ENCODE measurements at regions not wholly inside any gene's neighbourhood (a gene's known extent, or its start where the extent isn't known, plus 50 kb on each side); places are given as distances from the start of the nearest gene placed in this dataset.

DNA sequence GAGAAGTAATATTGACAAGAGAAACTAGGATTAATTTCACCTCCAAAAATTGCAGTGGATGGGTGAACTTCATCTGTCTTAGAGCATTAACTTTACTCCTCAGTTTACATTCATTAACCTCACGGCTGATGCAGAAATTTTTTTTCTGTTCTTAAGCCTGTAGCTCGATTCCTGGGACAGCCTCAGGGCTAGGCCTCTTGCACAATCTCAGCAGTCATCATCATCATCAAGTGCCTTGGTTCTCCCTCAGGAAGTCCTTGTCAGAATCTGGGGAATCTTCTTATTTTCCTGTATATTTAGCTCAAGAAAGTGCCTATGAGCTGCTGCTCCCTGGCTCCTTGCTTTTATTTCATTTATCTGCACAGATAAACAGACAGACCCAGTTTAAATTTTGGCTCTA, 1272.2 kb upstream of the LRRTM1 start:
- DNase-seq: no peak

GRCh38 chr2:81551040-81551634, 1246.6 kb upstream of the LRRTM1 start:
- DNase-seq: no peak

GRCh38 chr2:81550277-81550676, 1245.7 kb upstream of the LRRTM1 start:
- no peak for DNase-seq

GRCh38 chr2:81549646-81550045, 1245.1 kb upstream of the LRRTM1 start:
- no peak for DNase-seq

- DNase-seq: no peak
Observed at GRCh38 chr2:81545626-81546025, 1241.1 kb upstream of the LRRTM1 start.

- no peak for DNase-seq
Observed at GRCh38 chr2:81542119-81542518, 1237.6 kb upstream of the LRRTM1 start.

DNA sequence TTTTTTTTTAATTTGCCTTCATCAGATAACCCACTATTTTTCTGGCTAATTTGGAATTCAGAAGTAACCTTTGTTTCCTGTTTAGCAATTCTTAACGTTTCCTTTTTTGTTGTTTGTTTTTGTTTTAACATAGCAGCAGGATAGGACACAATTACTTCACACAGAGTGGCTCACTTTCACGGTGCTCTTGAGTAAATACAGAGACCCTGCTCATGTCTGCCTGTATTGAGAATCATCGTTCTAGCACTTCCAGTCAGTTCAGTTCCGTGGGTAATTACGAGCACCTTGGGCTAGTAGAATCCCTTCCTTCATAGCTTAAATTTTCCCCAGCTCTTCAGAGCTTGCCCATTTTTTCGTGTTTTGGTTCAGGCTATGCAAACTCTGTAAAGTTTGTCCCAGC, 1225.4 kb upstream of the LRRTM1 start:
- no peak for DNase-seq

DNA sequence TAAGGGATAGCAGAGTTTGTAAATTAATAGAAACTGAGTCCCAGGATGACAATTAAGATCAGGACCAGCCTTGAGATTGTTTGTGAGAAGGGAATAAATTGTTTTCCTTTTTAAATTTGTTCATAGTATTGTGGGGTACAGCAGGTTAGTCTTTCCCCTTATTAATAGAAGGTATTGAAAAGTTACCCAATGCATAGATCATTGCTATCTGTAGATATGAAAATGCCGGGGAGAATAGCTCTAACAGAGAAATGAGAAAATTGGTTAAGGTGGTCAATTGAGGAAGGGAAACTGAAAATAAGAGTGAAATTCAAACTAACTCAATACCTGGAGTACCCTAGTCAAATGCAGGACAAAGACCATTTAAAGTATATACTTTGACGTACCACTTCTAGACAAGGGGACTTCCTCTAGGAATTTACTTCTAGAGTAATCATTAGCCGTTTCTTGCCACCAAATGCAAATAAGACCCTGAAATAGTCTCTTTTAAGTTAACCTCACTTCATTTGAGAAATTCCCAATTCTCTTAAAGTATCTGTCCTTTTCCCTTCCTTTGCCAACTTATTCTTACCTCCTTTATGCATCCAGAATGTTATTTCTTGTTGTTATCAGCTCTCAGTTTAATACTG, 1224.4 kb upstream of the LRRTM1 start:
- DNase-seq: no peak

- DNase-seq: no peak
Observed at GRCh38 chr2:81523344-81523743, 1218.8 kb upstream of the LRRTM1 start.

DNA sequence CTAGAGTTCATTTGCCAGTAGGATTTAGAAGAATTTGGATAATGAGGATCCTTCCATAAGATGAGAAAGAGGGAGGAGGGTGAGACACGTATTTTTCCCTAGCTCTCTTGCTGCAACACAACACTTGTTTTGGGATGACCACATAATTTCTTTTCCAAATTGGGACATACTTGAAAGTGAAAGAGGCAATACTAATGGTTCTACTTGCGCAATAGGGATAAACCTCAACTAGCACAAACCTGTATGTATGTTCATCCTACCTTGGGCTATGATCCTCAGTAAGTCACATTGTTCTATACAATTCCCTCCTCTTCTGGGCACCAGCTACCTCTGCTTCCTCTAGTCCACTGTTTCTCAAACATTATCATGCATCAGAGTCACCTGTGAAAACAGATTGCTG, 1208.8 kb upstream of the LRRTM1 start:
- no peak for DNase-seq

GRCh38 chr2:81505586-81505985, 1201.0 kb upstream of the LRRTM1 start:
- DNase-seq: no peak

GRCh38 chr2:81495556-81495955, 1191.0 kb upstream of the LRRTM1 start:
- no peak for DNase-seq

DNA sequence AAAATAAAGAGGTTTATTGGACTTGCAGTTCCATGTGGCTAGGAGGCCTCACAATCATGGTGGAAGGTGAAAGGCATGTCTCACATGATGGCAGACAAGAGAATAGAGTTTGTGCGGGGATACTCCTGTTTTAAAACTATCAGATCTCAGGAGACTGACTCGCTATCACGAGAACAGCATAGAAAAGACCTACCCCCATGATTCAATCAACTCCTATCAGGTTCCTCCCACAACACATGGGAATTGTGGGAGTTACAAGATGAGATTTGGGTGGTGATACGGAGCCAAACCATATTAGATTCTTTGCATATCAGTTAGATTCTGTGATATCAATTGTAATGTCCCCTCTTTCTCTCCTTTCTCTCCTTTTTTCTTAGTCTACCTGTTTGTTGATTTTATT, 1178.7 kb upstream of the LRRTM1 start:
- no peak for DNase-seq

DNA sequence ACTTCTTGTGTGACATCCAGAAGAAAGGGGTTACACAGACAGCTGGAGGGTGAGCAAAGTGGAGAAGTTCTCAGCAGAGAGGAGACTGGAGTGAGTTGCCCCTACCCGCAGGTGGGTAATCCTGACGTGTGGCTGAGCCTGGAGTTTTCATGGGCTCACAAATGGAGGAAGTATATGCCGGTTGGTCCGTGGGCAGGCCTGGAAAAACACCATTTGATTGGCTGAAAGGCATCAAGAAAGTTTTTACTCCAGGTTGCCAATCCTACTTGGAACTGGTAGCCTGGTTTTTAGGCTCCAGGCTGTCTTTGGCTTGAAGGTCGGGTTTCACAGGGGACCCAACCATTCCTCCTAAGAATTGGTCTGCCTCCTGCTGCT, 1177.4 kb upstream of the LRRTM1 start:
- DNase-seq: no peak

DNA sequence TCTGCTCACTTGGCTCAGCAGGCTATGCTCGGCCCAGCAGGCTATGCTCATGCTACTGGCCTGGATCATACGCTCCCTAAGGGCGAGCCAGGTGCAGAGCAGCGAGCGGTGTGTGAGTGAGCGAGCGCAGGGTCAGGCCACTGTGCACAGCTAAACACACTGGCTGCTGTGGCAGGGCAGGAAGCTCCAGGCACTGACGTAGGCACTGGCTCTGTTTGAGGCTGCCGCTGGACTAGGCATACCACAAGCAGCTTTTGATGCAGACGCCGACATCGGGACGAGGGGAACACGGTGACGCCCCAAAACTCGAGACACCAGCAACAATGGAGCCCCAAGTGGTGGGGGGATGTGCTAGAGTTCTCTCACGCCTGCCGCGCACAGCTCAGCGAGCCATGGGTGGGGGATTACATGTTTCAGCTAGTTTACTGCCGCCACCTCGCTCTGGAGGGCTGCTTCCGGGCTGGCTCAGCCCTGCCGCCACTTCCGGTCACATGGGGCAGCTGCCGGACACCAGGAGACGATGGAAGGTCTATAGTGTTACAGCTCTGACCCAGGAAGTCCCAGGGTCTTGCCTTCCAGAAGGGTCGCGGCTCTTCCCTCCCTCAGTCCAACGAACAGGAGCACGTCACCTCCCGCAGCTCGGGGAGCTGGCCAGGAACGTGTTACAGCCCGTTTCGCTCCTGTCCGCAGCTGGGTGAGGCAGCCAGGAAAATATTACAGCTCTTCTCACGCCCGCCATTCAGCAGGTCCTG, 1176.9 kb upstream of the LRRTM1 start:
- DNase-seq: no peak

GRCh38 chr2:81467096-81467495, 1162.5 kb upstream of the LRRTM1 start:
- no peak for DNase-seq

- DNase-seq: no peak
Observed at GRCh38 chr2:81462420-81462819, 1157.9 kb upstream of the LRRTM1 start.

DNA sequence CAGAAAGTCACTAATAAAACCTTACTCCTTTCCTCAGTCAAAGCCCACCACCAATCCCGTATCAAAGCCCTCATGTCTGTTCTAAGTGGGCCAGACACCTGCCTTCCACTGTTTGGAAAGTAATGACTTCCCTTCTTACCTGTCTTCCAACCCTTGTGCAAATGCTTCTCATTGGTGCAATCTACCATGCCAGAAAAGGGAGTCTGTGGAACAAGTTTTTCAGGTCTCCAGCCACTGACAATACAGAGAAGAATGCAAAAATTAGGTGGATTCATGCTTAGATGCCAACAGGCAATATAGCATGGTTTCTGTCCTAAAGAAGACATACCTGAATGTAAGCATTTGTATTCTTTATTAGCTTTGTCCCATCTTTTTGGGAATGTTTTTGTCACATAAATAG, 1140.6 kb upstream of the LRRTM1 start:
- DNase-seq: no peak

DNA sequence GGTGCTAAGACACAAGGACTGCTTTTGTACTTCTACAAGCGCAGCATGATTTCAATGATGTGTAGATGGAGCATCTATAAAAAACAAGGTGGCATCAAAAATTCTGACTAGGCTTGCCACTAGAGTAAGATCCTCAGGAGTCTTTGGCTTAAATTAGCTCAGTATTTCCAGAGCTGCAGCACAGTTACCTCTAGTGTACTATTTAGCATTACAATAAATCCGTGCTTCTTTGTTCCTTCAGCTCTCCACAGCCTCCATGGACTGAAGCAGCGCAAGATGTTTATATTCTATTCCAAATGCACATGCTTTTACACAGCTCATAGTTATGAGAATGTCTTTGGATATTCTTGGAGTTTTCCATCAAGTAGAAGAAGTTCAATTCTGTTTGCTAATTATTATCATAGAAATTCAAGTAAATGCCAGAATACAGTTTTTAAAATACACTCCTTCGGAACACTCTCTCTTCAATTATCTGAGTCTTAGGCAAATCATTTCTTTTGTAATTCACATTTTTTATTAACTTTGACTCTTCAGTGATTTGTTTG, 1133.0 kb upstream of the LRRTM1 start:
- DNase-seq: no peak

DNA sequence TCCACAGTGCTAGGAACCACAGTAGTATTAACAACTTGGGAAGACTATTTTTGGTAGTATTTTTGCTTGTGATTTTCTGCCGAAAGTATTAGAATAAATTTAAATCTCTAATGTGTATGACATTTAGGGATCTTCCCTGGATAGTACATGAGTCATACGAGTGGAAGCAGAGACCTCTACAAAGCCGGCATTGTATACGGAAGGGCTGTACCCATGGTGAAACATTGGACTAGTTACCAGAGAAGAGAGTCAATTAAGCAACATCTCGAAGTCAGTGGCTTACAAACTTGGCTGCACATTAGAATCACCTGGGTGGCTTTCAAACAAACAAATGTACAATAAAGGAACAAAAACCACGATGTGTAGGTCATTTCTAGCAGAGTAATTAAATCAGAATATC, 1131.7 kb upstream of the LRRTM1 start:
- DNase-seq: no peak

DNA sequence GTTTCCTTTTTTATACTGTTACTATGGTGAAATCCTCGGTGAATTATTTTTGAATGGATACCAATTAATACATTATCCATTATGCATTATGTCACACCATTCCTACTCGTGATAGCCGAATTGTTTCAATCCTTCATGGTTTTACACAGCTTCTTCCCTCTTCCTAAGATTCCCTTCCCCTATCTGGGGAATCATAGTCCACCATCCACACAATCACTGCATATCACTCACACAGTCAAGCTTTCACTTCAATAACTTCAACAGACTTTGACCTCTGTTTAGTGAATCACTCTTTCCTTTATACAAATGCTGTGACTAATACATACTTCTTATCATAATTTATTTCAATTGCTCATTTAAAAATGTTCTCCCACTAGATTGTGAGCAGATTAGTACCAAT, 1108.1 kb upstream of the LRRTM1 start:
- DNase-seq: no peak

GRCh38 chr2:81403508-81403907, 1099.0 kb upstream of the LRRTM1 start:
- no peak for DNase-seq

GRCh38 chr2:81396417-81397019, 1092.0 kb upstream of the LRRTM1 start:
- no peak for DNase-seq

GRCh38 chr2:81395746-81396145, 1091.2 kb upstream of the LRRTM1 start:
- no peak for DNase-seq
